ENCODE measurements at regions not wholly inside any gene's neighbourhood (a gene's known extent, or its start where the extent isn't known, plus 50 kb on each side); places are given as distances from the start of the nearest gene placed in this dataset.
"Not testable (repeated sequence)": the region's sequence is repeated elsewhere in the genome, so short reads cannot be mapped to it uniquely, and the experiment has no call there.

DNA sequence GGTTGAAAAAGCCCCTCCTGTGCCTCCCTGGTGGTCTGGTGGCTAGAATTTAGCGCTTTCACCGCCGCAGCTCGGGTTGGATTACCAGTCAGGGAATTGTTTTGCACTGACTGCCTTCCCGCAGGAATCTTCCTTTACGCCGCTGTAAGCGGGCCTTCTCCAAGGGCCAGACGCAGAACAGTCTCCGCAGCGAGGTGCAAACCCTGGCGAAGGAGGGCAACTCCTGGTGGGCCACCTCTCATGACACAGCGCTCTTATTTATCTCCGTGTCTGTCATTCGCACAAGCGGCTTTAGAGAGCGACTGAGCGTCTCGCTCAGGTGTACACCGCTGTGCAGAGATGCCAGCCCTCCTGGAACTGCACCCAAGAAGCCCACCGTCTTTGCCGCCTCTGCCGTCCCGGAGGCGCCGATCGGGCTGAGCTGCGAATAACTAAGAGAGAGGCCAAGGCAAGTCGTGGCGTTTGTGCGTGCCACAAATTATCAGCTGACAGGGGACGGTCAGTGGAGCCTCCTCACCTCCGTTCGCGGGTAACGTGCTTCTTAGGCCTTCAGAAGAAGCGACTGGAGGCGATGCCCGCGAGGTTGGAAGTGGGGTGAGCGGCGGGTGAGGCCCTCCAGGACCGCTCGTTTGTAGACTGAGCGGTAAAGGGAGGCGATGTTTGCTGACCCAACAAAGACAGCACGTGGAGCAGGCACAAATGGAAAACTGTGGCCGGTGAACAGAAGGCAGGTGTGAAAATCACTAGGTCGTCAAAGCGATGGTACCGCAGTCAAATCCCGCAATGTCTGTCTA, 93.5 kb downstream of the PRKAB2 start:
- 0 to 37% (median 20%) methylated on average over 1 to 48 of the region's 52 CpGs; no CpG with 5 or more reads in 3 of the 10 experiments for WGBS, 10 experiments
- Histone ChIP-seq H3K4me1 (replicated peaks in 1 of 2) (peaks cover 0 to 6% of the 10 kb centered on the region in 2 donors), H3K4me3 (no peak overlapping the region), H3K27ac (no peak overlapping the region)
- in situ Hi-C loops (cut with MboI; ENCODE audit: low pct_unique_long_range_greater_than_20kb in 2 of 9, low sequenced_read_pairs in 9 of 9, unreplicated experiment in 9 of 9), result no loop called here
- ATAC-seq (replicated peaks in 6 of 8), result no peak

DNA sequence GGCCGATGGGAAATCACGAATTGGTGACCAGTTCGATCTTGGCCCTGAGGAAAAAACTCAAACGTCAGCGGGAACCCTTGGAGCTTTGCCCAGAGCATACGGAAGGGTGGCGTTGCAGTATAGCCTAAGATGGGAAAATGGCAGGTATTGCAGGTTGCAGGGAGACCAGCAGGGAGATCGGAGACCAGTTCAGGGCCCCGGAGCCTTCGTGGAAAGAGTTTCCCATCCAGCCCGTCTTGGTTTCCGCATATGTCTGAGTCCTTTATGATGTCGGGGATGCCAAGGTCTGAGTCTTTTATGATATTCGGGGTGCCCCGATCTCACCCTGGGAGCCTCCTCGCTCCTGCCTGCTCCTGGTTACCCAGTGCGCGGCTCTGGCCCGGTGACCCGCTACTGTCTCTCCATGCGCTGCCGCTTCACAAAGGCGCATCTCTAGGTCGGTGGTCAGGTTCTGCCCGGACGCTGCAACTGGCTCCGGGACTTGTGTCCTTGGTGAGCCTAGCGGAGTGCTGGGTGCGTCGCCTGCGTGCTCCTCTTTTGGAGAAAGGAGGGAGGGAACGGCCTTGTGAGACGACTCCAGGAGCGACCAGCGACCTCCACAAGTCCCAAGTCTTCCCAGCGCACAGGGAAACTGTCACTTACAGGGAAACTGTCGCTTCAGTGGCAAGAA, 94.2 kb downstream of the PRKAB2 start:
- 0 to 40% (median 19%) methylated on average over 1 to 29 of the region's 37 CpGs; no CpG with 5 or more reads in 1 of the 10 experiments for WGBS, 10 experiments
- in situ Hi-C loops (cut with MboI; ENCODE audit: low pct_unique_long_range_greater_than_20kb in 2 of 9, low sequenced_read_pairs in 9 of 9, unreplicated experiment in 9 of 9), result no loop called here
- no peak for ATAC-seq (replicated peaks in 6 of 8)

DNA sequence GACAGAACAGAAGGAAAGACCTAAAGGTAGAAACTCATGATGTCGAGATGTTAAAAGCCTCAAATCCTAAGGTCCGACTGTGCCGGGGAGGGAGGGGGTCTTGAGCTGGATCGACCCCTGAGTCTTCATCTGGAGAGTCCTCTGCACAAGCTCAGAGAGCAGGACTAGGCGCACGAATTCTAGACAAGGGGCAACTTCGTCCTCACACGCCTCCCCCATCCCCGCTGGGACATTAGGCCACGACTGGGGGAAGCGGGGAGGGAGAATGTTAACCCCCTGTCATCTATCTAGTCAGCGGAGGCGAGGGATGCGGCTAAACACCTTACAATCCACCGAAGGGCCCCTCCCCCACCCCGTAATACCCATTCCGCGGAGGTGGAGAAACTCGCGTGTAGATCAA, 94.7 kb downstream of the PRKAB2 start:
- WGBS, 10 experiments, result 0 to 78% (median 52%) methylated on average over 1 to 18 of the region's 20 CpGs; no CpG with 5 or more reads in 3 of the 10 experiments
- no peak overlapping the region for H3K27ac ChIP-seq
- in situ Hi-C loops (cut with MboI; ENCODE audit: low pct_unique_long_range_greater_than_20kb in 2 of 9, low sequenced_read_pairs in 9 of 9, unreplicated experiment in 9 of 9), result no loop called here
- peaks cover 0 to 4% of the 10 kb centered on the region in 2 donors for H3K4me1 ChIP-seq (replicated peaks in 1 of 2)
- ATAC-seq (replicated peaks in 6 of 8), result no peak
- H3K4me3 ChIP-seq, result no peak overlapping the region

More for the DNA sequence above, 94.2 kb downstream of the PRKAB2 start:
- H3K4me1 ChIP-seq (replicated peaks in 1 of 2), result peaks cover 0 to 4% of the 10 kb centered on the region in 2 donors
- no peak overlapping the region for H3K27ac ChIP-seq
- no peak overlapping the region for H3K4me3 ChIP-seq

DNA sequence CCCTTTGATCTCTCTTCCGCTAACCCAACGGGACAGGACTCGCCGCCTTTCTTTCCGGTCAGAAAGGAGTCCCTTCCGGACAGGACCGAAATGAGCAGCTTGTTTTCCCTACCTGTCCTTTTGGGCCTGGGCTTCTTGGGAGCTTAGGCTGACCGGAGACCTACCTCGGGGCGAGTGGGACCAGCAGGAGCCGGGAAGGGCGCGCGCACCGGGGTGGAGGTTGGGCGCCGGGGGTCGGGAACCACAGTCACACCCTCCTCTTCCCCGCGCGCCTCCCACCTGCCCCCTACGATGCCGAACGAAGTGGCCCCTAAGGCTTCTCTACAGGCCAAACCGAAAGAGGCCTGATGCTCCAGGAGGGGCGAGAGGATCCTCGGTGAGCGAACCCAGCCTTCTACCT, 95.2 kb downstream of the PRKAB2 start:
- no peak for ATAC-seq (replicated peaks in 6 of 8)
- no peak overlapping the region for H3K27ac ChIP-seq
- H3K4me3 ChIP-seq, result no peak overlapping the region
- in situ Hi-C loops (cut with MboI; ENCODE audit: low pct_unique_long_range_greater_than_20kb in 2 of 9, low sequenced_read_pairs in 9 of 9, unreplicated experiment in 9 of 9), result no loop called here
- 0 to 92% (median 65%) methylated on average over 2 to 27 of the region's 28 CpGs; no CpG with 5 or more reads in 4 of the 10 experiments for WGBS, 10 experiments
- H3K4me1 ChIP-seq (replicated peaks in 1 of 2), result peaks cover 0 to 4% of the 10 kb centered on the region in 2 donors

DNA sequence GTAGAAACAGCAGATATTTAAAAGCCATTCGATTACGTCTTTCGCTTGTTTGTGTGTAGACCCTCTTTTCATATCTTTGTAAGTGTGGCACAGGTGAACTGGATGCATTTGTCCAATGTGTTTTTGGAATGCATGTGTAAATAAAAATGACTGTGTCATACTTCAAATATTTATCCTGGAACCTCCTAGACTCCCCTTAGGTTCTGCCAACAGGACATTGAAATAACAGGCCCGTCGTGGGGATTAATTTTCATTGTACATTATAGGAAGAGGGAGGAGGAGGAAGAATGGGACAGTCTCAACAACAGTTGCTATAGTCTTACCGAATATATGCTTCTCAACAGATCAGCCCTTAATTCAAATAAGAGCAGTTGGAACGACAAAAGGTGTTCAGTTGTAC, 95.8 kb downstream of the PRKAB2 start:
- H3K27ac ChIP-seq, result no peak overlapping the region
- ATAC-seq (replicated peaks in 6 of 8), result no peak
- peaks cover 0 to 4% of the 10 kb centered on the region in 2 donors for H3K4me1 ChIP-seq (replicated peaks in 1 of 2)
- no peak overlapping the region for H3K4me3 ChIP-seq
- in situ Hi-C loops (cut with MboI; ENCODE audit: low pct_unique_long_range_greater_than_20kb in 2 of 9, low sequenced_read_pairs in 9 of 9, unreplicated experiment in 9 of 9), result no loop called here
- WGBS, 10 experiments, result 13 to 89% (median 79%) methylated on average over 3 to 7 of the region's 7 CpGs

DNA sequence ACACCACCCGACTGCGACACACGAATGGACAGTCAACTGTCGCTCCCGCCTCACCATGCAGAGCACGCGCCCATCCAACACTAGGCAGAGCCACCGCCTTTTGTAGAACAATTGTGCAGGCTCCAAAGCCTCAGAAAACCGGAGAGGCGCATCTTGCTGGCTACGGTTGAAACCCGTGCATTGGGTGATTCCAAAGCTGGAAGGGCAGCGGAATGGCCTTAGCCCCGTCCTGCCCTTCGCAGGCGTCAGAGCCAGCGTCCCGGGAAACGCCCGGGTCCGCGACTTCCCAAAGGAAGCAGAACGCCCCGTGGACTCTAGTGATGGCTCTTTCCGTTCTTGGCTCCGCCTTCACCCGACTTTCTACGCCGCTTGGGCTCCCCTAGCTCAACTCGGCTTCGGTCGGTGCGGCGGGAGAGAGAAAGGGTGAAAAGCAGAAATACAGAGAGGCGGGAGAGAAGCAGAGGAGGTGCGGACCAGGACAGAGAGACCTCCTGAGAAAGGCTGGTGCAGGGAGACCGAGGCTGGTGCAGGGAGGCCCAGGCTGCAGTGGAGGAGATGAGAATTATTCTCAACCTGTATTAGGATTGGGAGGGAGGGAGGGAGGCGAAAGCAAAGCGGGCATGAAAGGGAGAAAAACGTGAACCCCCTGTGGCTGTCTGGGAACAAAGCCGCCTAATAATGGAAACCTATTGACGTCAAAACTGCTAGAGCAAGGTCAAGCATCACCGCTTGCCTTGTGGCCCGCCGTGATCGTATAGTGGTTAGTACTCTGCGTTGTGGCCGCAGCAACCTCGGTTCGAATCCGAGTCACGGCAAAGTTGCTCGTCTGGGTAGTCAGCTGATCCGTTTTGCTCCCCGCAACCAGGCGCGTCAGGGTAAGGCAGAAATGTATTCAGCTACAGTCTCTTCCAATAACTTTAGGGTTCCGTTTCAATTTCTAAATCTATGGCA, 99.5 kb downstream of the PRKAB2 start:
- 0 to 38% (median 12%) methylated on average over 4 to 47 of the region's 58 CpGs; no CpG with 5 or more reads in 1 of the 10 experiments for WGBS, 10 experiments
- ATAC-seq (replicated peaks in 6 of 8), result peak; percentile 58 to 88 (median 78)
- Histone ChIP-seq H3K4me1 (replicated peaks in 1 of 2) (no peaks in the 10 kb centered on the region), H3K4me3 (peak overlapping the region; percentile 27 to 53 (median 31)), H3K27ac (peak overlapping the region in 1 of 2 donors; percentile 65)
- in situ Hi-C loops (cut with MboI; ENCODE audit: low pct_unique_long_range_greater_than_20kb in 2 of 9, low sequenced_read_pairs in 9 of 9, unreplicated experiment in 9 of 9), result no loop called here

DNA sequence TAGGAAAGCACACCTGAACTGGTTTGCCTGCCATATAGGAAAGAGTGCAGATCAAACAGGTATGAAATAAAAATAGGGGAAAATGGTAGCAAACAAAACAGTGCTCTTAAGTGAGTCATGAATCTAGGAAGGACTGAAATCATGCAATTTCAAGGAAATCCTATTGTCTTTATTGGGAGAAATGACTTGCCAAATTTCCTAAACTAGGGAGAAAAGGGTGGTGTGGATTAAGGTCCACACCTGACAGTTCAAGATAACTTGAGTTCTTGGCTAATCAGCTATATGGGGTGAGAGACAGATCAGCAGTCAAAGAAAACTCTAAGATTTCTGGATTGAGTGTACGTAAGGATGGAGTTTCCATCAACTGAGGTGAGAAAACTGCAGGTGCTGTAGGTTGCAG, 101.1 kb downstream of the PRKAB2 start:
- no peaks in the 10 kb centered on the region for H3K4me1 ChIP-seq (replicated peaks in 1 of 2)
- in situ Hi-C loops (cut with MboI; ENCODE audit: low pct_unique_long_range_greater_than_20kb in 2 of 9, low sequenced_read_pairs in 9 of 9, unreplicated experiment in 9 of 9), result no loop called here
- ATAC-seq (replicated peaks in 6 of 8), result no peak
- H3K4me3 ChIP-seq, result no peak overlapping the region
- no peak overlapping the region for H3K27ac ChIP-seq
- 17 to 100% (median 80%) methylated on average over 1 of the region's 1 CpG; no CpG with 5 or more reads in 3 of the 10 experiments for WGBS, 10 experiments

DNA sequence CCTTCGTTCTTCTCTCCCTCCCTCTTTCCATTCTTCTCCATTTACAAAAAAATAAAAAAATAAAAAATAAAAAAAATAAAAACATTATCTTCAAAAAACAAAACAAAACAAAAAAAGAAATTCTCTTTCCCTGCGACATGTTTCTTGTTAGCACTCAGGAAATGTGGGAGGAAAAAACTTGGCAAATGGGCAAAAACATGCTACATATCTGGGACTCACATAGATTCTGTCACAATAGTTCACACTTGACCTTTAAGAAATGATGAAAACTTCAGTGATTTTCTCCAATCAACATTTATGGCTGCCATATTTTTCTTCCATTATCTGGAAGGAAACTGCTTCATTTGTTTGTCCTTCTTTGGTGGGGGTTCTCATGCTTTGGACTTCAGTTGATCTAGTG, 109.3 kb downstream of the PRKAB2 start:
- Histone ChIP-seq H3K4me1 (replicated peaks in 1 of 2) (no peaks in the 10 kb centered on the region), H3K27ac (no peak overlapping the region), H3K4me3 (no peak overlapping the region)
- in situ Hi-C loops (cut with MboI; ENCODE audit: low pct_unique_long_range_greater_than_20kb in 2 of 9, low sequenced_read_pairs in 9 of 9, unreplicated experiment in 9 of 9), result no loop called here
- 0 to 49% (median 14%) methylated on average over 1 to 2 of the region's 2 CpGs for WGBS, 10 experiments
- no peak for ATAC-seq (replicated peaks in 6 of 8)

DNA sequence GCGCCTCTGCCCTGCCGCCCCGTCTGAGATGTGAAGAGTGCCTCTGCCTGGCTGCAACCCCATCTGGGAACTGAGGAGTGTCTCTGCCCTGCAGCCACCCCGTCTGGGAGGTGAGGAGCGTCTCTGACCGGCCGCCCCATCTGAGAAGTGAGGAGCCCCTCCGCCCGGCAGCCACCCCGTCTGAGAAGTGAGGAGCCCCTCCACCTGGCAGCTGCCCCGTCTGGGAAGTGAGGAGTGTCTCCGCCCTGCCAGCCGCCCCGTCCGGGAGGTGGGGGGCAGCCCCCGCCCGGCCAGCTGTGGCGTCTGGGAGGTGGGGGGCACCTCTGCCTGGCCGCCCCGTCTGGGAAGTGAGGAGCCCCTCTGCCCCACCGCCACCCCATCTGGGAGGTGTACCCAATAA, 110.4 kb downstream of the PRKAB2 start:
- H3K4me3 ChIP-seq; H3K4me1 ChIP-seq (replicated peaks in 1 of 2); H3K27ac ChIP-seq; in situ Hi-C loops (cut with MboI; ENCODE audit: low pct_unique_long_range_greater_than_20kb in 2 of 9, low sequenced_read_pairs in 9 of 9, unreplicated experiment in 9 of 9); ATAC-seq (replicated peaks in 6 of 8): not testable (repeated sequence)
- WGBS, 10 experiments, result no CpG with 5 or more reads among the region's 21 CpGs

DNA sequence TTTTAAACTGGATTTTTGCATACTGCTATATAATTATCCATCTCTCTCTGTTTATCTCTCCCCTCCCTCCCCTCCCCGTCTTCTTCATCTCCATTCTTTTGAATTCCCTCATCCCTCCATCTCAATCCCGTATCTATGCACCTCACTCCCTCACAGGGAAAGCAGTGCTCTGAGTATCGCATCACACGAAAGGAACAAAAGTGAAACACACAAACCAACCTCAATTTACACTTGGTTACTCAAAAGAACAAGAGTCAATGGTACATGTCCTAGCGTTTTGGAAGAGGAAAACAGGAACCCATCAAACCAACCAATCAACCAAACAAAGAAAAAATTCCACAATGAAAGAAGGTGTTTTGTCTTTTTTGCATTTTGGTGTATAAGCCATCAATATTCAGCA, 115.1 kb downstream of the NBPF12 start:
- in situ Hi-C loops (cut with MboI; ENCODE audit: low pct_unique_long_range_greater_than_20kb in 2 of 9, low sequenced_read_pairs in 9 of 9, unreplicated experiment in 9 of 9), result no loop called here
- no peak for ATAC-seq (replicated peaks in 6 of 8)
- Histone ChIP-seq H3K4me1 (replicated peaks in 1 of 2) (no peaks in the 10 kb centered on the region), H3K27ac (no peak overlapping the region), H3K4me3 (no peak overlapping the region)
- WGBS, 10 experiments, result 4 to 96% (median 63%) methylated on average over 1 to 5 of the region's 5 CpGs

DNA sequence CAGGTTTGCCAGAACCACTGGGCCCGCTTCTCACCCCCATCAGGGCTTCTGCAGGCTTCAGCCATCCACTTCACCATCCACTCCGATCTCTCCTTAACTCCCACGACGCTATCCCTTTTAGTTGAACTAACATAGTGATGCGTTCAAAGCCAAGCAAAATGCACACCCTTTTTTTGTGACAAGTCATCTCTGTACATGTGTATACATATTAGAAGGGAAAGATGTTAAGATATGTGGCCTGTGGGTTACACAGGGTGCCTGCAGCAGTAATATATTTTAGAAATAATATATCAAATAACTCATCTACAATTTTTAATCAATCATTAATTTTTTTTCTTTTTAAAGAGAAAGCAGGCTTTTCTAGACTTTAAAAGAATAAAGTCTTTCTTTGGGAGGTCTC, 114.6 kb downstream of the NBPF12 start:
- Histone ChIP-seq H3K4me3 (no peak overlapping the region), H3K4me1 (replicated peaks in 1 of 2) (no peaks in the 10 kb centered on the region), H3K27ac (no peak overlapping the region)
- ATAC-seq (replicated peaks in 6 of 8), result no peak
- in situ Hi-C loops (cut with MboI; ENCODE audit: low pct_unique_long_range_greater_than_20kb in 2 of 9, low sequenced_read_pairs in 9 of 9, unreplicated experiment in 9 of 9), result no loop called here
- WGBS, 10 experiments, result 75 to 100% (median 82%) methylated on average over 1 to 5 of the region's 5 CpGs; no CpG with 5 or more reads in 5 of the 10 experiments

DNA sequence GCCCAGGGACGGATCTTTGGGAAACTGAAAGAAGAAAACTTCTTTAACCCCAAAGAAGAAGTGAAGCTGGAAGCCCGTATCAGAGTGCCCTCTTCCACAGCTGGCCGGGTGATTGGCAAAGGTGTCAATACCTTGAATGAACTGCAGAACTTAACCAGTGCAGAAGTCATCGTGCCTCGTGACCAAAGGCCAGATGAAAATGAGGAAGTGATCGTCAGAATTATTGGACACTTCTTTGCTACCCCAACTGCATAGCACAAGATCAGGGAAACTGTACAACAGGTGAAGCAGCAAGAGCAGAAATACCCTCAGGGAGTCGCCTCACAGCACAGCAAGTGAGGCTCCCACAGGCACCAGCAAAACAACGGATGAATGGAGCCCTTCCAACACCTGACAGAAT, 114.0 kb downstream of the NBPF12 start:
- WGBS, 10 experiments, result 40 to 100% (median 85%) methylated on average over 2 to 8 of the region's 8 CpGs; no CpG with 5 or more reads in 2 of the 10 experiments

DNA sequence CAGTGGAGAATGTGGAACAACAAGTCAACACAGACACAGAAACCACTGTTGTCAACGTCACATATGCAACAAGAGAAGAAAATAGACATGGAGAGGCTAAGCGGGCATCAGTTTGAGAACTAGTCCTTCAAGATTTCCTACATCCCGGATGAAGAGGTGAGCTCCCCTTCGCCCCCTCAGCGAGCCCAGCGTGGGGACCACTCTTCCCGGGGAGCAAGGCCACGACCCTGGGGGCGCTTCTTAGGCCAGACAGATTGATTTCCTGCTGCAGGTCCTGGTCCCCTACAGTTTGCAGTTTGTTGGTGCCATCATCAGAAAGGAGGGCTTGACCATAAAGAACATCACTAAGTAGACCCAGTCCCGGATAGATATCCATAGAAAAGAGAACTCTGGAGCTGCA, 113.0 kb downstream of the NBPF12 start:
- no peak for ATAC-seq (replicated peaks in 6 of 8)
- WGBS, 10 experiments, result 67 to 90% (median 80%) methylated on average over 1 to 10 of the region's 10 CpGs; no CpG with 5 or more reads in 3 of the 10 experiments
- Histone ChIP-seq H3K4me1 (replicated peaks in 1 of 2) (no peaks in the 10 kb centered on the region), H3K4me3 (no peak overlapping the region), H3K27ac (no peak overlapping the region)
- in situ Hi-C loops (cut with MboI; ENCODE audit: low pct_unique_long_range_greater_than_20kb in 2 of 9, low sequenced_read_pairs in 9 of 9, unreplicated experiment in 9 of 9), result no loop called here

More for the DNA sequence above, 114.0 kb downstream of the NBPF12 start:
- no peak for ATAC-seq (replicated peaks in 6 of 8)
- in situ Hi-C loops (cut with MboI; ENCODE audit: low pct_unique_long_range_greater_than_20kb in 2 of 9, low sequenced_read_pairs in 9 of 9, unreplicated experiment in 9 of 9), result no loop called here
- H3K4me1 ChIP-seq (replicated peaks in 1 of 2), result no peaks in the 10 kb centered on the region
- H3K4me3 ChIP-seq, result no peak overlapping the region
- H3K27ac ChIP-seq, result no peak overlapping the region

All from motor neuron (in vitro differentiated cells).